ENCODE measurements at regions not wholly inside any gene's neighbourhood (a gene's known extent, or its start where the extent isn't known, plus 50 kb on each side); places are given as distances from the start of the nearest gene placed in this dataset.

GRCh38 chr12:115457798-115458197, 773.8 kb upstream of the TBX3 start:
- Histone ChIP-seq H3K27ac (no peak overlapping the region), H3K4me3 (no peak overlapping the region), H3K9me3 (no peaks in the 10 kb centered on the region), H3K36me3 (no peaks in the 10 kb centered on the region), H3K27me3 (no peaks in the 10 kb centered on the region), H3K4me1 (peaks cover 0 to 1% (median 0%) of the 10 kb centered on the region in 4 donors)
- TF ChIP-seq CTCF (IDR thresholded peaks at IDR 0.05) (no peak), POLR2A (IDR thresholded peaks at IDR 0.05) (no peak)
- DNase-seq = no peak

- H3K4me3 ChIP-seq = no peak overlapping the region
- TF ChIP-seq POLR2A (IDR thresholded peaks at IDR 0.05) (no peak), CTCF (IDR thresholded peaks at IDR 0.05) (peak in 2 of 6 experiments; percentile 32 to 41)
- no peak for DNase-seq
- H3K9me3 ChIP-seq = no peaks in the 10 kb centered on the region
- H3K27ac ChIP-seq = no peak overlapping the region
- H3K27me3 ChIP-seq = no peaks in the 10 kb centered on the region
- no peaks in the 10 kb centered on the region for H3K36me3 ChIP-seq
- H3K4me1 ChIP-seq = peaks cover 0 to 8% (median 0%) of the 10 kb centered on the region in 4 donors
Observed at GRCh38 chr12:115456946-115457689, 773.1 kb upstream of the TBX3 start.

- Histone ChIP-seq H3K4me3 (no peak overlapping the region), H3K9me3 (no peaks in the 10 kb centered on the region), H3K36me3 (no peaks in the 10 kb centered on the region), H3K27ac (peak overlapping the region in 2 of 4 donors; percentile 33 to 50), H3K4me1 (peaks cover 0 to 17% (median 0%) of the 10 kb centered on the region in 4 donors), H3K27me3 (no peaks in the 10 kb centered on the region)
- TF ChIP-seq POLR2A (IDR thresholded peaks at IDR 0.05) (no peak), CTCF (IDR thresholded peaks at IDR 0.05) (no peak)
- peak in 1 of 3 donors; percentile 62 for DNase-seq
Observed at GRCh38 chr12:115455268-115455681, 771.3 kb upstream of the TBX3 start.

- H3K36me3 ChIP-seq = no peaks in the 10 kb centered on the region
- no peaks in the 10 kb centered on the region for H3K27me3 ChIP-seq
- no peak for DNase-seq
- H3K4me1 ChIP-seq = peaks cover 0 to 17% (median 0%) of the 10 kb centered on the region in 4 donors
- no peaks in the 10 kb centered on the region for H3K9me3 ChIP-seq
- H3K27ac ChIP-seq = peak overlapping the region in 1 of 4 donors; percentile 4
- H3K4me3 ChIP-seq = no peak overlapping the region
- TF ChIP-seq CTCF (IDR thresholded peaks at IDR 0.05) (no peak), POLR2A (IDR thresholded peaks at IDR 0.05) (no peak)
Observed at GRCh38 chr12:115452751-115453281, 768.8 kb upstream of the TBX3 start.

GRCh38 chr12:115451780-115452736, 768.1 kb upstream of the TBX3 start:
- Histone ChIP-seq H3K27me3 (no peaks in the 10 kb centered on the region), H3K9me3 (no peaks in the 10 kb centered on the region), H3K4me1 (peaks cover 0 to 17% (median 0%) of the 10 kb centered on the region in 4 donors), H3K27ac (peak overlapping the region in 2 of 4 donors; percentile 33 to 71), H3K36me3 (no peaks in the 10 kb centered on the region), H3K4me3 (peak overlapping the region in 2 of 4 donors; percentile 40 to 53)
- DNase-seq = peak in 2 of 3 donors; percentile 64 to 77
- TF ChIP-seq CTCF (IDR thresholded peaks at IDR 0.05) = peak in 1 of 6 experiments; percentile 9
- peak in 1 of 2 donors; percentile 39 for TF ChIP-seq POLR2A (IDR thresholded peaks at IDR 0.05)

Measured in Peyer's patch (tissue), 4 donors.